WTC11 (cell line): ENCODE measurements at regions not wholly inside any gene's neighbourhood (a gene's known extent, or its start where the extent isn't known, plus 50 kb on each side); places are given as distances from the start of the nearest gene placed in this dataset.

ENCODE experiments used
- CREM ChIP-seq: sonication (generic); formaldehyde crosslinking; IDR thresholded peaks from 2 replicates; pipeline ENCODE4 v1.8.1; 2022; ENCODE audit warnings: mild to moderate bottlenecking, missing genetic modification reagents, moderate library complexity
- NR1H2 ChIP-seq: sonication (generic); formaldehyde crosslinking; IDR thresholded peaks from 2 replicates; pipeline ENCODE4 v1.9.0; 2021; ENCODE audit warnings: mild to moderate bottlenecking, moderate library complexity, missing genetic modification reagents
- TF ChIP-seq, protein P1 (sequence below): sonication (generic); formaldehyde crosslinking; conservative IDR thresholded peaks from 2 replicates; pipeline ENCODE4 v1.8.1; 2023; ENCODE audit warnings: mild to moderate bottlenecking, low read depth, missing genetic modification reagents, moderate library complexity
- TF ChIP-seq, protein P2 (sequence below): fragments of 200-600 bp; IDR thresholded peaks from 2 replicates; pipeline ENCODE4 v1.8.0; 2022; ENCODE audit warnings: antibody characterized with exemption
- TF ChIP-seq, protein P3 (sequence below): sonication (generic); formaldehyde crosslinking; IDR thresholded peaks from 2 replicates; pipeline ENCODE4 v1.8.0; 2022; ENCODE audit warnings: mild to moderate bottlenecking, missing genetic modification reagents
- TF ChIP-seq, protein P4 (sequence below): fragments of 250-450 bp; sonication (Bioruptor Pico); IDR thresholded peaks from 2 replicates; pipeline ENCODE4 v1.9.0; 2021; ENCODE audit warnings: mild to moderate bottlenecking

DNA sequence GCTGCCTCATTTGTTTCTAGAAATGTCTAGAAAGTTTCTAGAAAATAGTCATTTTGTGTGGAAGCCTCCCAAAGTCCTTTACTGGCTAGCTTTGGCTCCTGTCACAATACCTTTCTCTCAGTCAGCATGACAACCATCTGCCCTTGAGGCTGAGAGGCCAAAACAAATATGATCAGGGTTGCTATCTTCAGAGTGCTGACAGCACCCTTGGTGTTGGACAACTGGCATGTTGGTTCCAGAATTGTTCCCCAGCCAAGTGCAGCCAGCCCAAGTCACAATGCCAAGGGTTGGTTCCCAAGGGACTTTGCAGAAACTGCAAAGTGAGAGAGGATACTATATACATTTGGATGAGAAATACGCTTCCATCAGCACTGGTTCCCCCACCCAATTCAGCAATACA, 140.9 kb upstream of the GAS1 start:
- TF ChIP-seq, protein P1, sequence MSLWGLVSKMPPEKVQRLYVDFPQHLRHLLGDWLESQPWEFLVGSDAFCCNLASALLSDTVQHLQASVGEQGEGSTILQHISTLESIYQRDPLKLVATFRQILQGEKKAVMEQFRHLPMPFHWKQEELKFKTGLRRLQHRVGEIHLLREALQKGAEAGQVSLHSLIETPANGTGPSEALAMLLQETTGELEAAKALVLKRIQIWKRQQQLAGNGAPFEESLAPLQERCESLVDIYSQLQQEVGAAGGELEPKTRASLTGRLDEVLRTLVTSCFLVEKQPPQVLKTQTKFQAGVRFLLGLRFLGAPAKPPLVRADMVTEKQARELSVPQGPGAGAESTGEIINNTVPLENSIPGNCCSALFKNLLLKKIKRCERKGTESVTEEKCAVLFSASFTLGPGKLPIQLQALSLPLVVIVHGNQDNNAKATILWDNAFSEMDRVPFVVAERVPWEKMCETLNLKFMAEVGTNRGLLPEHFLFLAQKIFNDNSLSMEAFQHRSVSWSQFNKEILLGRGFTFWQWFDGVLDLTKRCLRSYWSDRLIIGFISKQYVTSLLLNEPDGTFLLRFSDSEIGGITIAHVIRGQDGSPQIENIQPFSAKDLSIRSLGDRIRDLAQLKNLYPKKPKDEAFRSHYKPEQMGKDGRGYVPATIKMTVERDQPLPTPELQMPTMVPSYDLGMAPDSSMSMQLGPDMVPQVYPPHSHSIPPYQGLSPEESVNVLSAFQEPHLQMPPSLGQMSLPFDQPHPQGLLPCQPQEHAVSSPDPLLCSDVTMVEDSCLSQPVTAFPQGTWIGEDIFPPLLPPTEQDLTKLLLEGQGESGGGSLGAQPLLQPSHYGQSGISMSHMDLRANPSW (CRISPR knock-in tag) = no peak
- TF ChIP-seq, protein P2, sequence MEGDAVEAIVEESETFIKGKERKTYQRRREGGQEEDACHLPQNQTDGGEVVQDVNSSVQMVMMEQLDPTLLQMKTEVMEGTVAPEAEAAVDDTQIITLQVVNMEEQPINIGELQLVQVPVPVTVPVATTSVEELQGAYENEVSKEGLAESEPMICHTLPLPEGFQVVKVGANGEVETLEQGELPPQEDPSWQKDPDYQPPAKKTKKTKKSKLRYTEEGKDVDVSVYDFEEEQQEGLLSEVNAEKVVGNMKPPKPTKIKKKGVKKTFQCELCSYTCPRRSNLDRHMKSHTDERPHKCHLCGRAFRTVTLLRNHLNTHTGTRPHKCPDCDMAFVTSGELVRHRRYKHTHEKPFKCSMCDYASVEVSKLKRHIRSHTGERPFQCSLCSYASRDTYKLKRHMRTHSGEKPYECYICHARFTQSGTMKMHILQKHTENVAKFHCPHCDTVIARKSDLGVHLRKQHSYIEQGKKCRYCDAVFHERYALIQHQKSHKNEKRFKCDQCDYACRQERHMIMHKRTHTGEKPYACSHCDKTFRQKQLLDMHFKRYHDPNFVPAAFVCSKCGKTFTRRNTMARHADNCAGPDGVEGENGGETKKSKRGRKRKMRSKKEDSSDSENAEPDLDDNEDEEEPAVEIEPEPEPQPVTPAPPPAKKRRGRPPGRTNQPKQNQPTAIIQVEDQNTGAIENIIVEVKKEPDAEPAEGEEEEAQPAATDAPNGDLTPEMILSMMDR = no peak
- no peak for TF ChIP-seq CREM (CRISPR knock-in tag)
- TF ChIP-seq, protein P3, sequence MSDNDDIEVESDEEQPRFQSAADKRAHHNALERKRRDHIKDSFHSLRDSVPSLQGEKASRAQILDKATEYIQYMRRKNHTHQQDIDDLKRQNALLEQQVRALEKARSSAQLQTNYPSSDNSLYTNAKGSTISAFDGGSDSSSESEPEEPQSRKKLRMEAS (CRISPR knock-in tag) = no peak
- no peak for TF ChIP-seq NR1H2 (CRISPR knock-in tag)
- TF ChIP-seq, protein P4, sequence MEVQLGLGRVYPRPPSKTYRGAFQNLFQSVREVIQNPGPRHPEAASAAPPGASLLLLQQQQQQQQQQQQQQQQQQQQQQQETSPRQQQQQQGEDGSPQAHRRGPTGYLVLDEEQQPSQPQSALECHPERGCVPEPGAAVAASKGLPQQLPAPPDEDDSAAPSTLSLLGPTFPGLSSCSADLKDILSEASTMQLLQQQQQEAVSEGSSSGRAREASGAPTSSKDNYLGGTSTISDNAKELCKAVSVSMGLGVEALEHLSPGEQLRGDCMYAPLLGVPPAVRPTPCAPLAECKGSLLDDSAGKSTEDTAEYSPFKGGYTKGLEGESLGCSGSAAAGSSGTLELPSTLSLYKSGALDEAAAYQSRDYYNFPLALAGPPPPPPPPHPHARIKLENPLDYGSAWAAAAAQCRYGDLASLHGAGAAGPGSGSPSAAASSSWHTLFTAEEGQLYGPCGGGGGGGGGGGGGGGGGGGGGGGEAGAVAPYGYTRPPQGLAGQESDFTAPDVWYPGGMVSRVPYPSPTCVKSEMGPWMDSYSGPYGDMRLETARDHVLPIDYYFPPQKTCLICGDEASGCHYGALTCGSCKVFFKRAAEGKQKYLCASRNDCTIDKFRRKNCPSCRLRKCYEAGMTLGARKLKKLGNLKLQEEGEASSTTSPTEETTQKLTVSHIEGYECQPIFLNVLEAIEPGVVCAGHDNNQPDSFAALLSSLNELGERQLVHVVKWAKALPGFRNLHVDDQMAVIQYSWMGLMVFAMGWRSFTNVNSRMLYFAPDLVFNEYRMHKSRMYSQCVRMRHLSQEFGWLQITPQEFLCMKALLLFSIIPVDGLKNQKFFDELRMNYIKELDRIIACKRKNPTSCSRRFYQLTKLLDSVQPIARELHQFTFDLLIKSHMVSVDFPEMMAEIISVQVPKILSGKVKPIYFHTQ (CRISPR knock-in tag) = no peak
